CD4-positive, alpha-beta T cell (primary cell): ENCODE measurements at regions not wholly inside any gene's neighbourhood (a gene's known extent, or its start where the extent isn't known, plus 50 kb on each side); places are given as distances from the start of the nearest gene placed in this dataset.

Experiments
- ATAC-seq: fragments of 200-7000 bp; cut with Tn5 transposase; one replicate; pipeline ENCODE4 v1.10.0; 2022; ENCODE audit warnings: mild to moderate bottlenecking; ENCODE audit not compliant: poor library complexity
- CTCF ChIA-PET: fragments of 350-600 bp; sonication (Branson Sonifier 250); formaldehyde crosslinking; loops from one replicate; lab custom pipeline; 2021; ENCODE audit warnings: antibody characterized with exemption, inconsistent platforms; lab: Charles Lee
- POLR2A ChIA-PET: fragments of 350-600 bp; sonication (Branson Sonifier 250); formaldehyde crosslinking; loops from one replicate; lab custom pipeline; 2021; ENCODE audit warnings: antibody characterized with exemption, inconsistent platforms; lab: Charles Lee
- DNase-seq, 14 experiments: peaks; one replicate each; pipeline ENCODE4 v3.0.0-alpha.2; 2013 to 2020; ENCODE audit warnings: mixed read lengths in 2 of 14
- H3K27ac ChIP-seq, 2 donors: one replicate each; pipeline versions ENCODE4 v1.5.1 to v1.7.0; 2013; ENCODE audit warnings: low read length in 2 of 2, low read depth in 1 of 2, mild to moderate bottlenecking in 1 of 2
- H3K27me3 ChIP-seq, 2 experiments: 1 replicate in 1 of 2; 2 replicates in 1 of 2; pipeline versions ENCODE4 v1.6.1 to v1.7.0; 2013; ENCODE audit warnings: low read length in 2 of 2, control low read depth in 1 of 2, mild to moderate bottlenecking in 1 of 2, moderate library complexity in 1 of 2; ENCODE audit not compliant: insufficient read depth in 2 of 2, control insufficient read depth in 1 of 2
- H3K36me3 ChIP-seq: one replicate; pipeline ENCODE4 v1.6.1; 2013; ENCODE audit warnings: low read length, control low read depth; ENCODE audit not compliant: insufficient read depth
- H3K4me1 ChIP-seq: one replicate; pipeline ENCODE4 v1.6.1; 2013; ENCODE audit warnings: low read length, control low read depth; ENCODE audit not compliant: insufficient read depth
- H3K4me3 ChIP-seq: one replicate; pipeline ENCODE4 v1.5.1; 2013; ENCODE audit warnings: mild to moderate bottlenecking, low read length, moderate library complexity
- H3K9me3 ChIP-seq, 2 experiments: 1 replicate in 1 of 2; 2 replicates in 1 of 2; pipeline versions ENCODE4 v1.6.1 to v1.7.0; 2013; ENCODE audit warnings: low read length in 2 of 2, mild to moderate bottlenecking in 2 of 2, control low read depth in 1 of 2, moderate library complexity in 1 of 2; ENCODE audit not compliant: control insufficient read depth in 1 of 2, insufficient read depth in 1 of 2
- H3K27ac Mint-ChIP-seq: one replicate; pipeline ENCODE4 v1.8.0; 2020; ENCODE audit warnings: mixed read lengths
- H3K27me3 Mint-ChIP-seq: one replicate; pipeline ENCODE4 v1.8.0; 2021; ENCODE audit warnings: mixed read lengths
- H3K36me3 Mint-ChIP-seq: one replicate; pipeline ENCODE4 v1.8.0; 2021; ENCODE audit warnings: low read depth, mixed read lengths
- H3K4me1 Mint-ChIP-seq: one replicate; pipeline ENCODE4 v1.8.0; 2021; ENCODE audit warnings: low read depth, mixed read lengths
- H3K4me3 Mint-ChIP-seq: one replicate; pipeline ENCODE4 v1.8.0; 2020; ENCODE audit warnings: mild to moderate bottlenecking, mixed read lengths
- H3K9me3 Mint-ChIP-seq: one replicate; pipeline ENCODE4 v1.8.0; 2020; ENCODE audit warnings: mixed read lengths
- CTCF ChIP-seq: fragments of 200-600 bp; IDR thresholded peaks from one replicate; pipeline ENCODE4 v1.8.0; 2022; ENCODE audit warnings: antibody characterized with exemption, mild to moderate bottlenecking
- intact Hi-C, 2 experiments: fragments of 100-400 bp; cut with DNase I in 1 of 2; cut with micrococcal nuclease in 1 of 2; formaldehyde crosslinking; loops; one replicate each; pipeline versions ENCODE4 v1.15.1 to v1.9.0; 2023 to 2025; cut with DNase I, micrococcal nuclease

- no peaks in the 10 kb centered on the region for H3K9me3 Mint-ChIP-seq
- H3K27me3 Mint-ChIP-seq, result no peaks in the 10 kb centered on the region
These were observed 171.6 kb upstream of the PDZRN3 start for GRCh38 chr3:73796382-73796781.

GRCh38 chr3:73791356-73791755, 166.6 kb upstream of the PDZRN3 start:
- Mint-ChIP-seq H3K27ac (no peak overlapping the region), H3K9me3 (no peaks in the 10 kb centered on the region), H3K4me3 (no peak overlapping the region), H3K27me3 (no peaks in the 10 kb centered on the region), H3K36me3 (no peaks in the 10 kb centered on the region), H3K4me1 (no peaks in the 10 kb centered on the region)
- ChIA-PET POLR2A (no interaction called here), CTCF (no interaction called here)
- DNase-seq (no peak), ATAC-seq (no peak)
- Histone ChIP-seq H3K4me3 (no peak overlapping the region), H3K4me1 (no peaks in the 10 kb centered on the region), H3K36me3 (no peaks in the 10 kb centered on the region), H3K27ac (no peak overlapping the region), H3K27me3 (no peaks in the 10 kb centered on the region), H3K9me3 (peaks cover 0 to 5% of the 10 kb centered on the region in 2 experiments)
- no peak for TF ChIP-seq CTCF
- intact Hi-C loops, result no loop called here

More at GRCh38 chr3:73796382-73796781, 171.6 kb upstream of the PDZRN3 start:
- H3K27me3 ChIP-seq, result no peaks in the 10 kb centered on the region
- H3K36me3 ChIP-seq, result no peaks in the 10 kb centered on the region
- no peak overlapping the region for H3K27ac Mint-ChIP-seq
- ChIA-PET POLR2A (no interaction called here), CTCF (no interaction called here)
- no peak overlapping the region for H3K27ac ChIP-seq
- no peaks in the 10 kb centered on the region for H3K4me1 ChIP-seq
- TF ChIP-seq CTCF, result no peak
- H3K4me3 ChIP-seq, result no peak overlapping the region
- no peak for ATAC-seq
- H3K36me3 Mint-ChIP-seq, result no peaks in the 10 kb centered on the region
- intact Hi-C loops, result no loop called here
- H3K9me3 ChIP-seq, result peaks cover 0 to 5% of the 10 kb centered on the region in 2 experiments
- DNase-seq, result no peak
- no peaks in the 10 kb centered on the region for H3K4me1 Mint-ChIP-seq
- H3K4me3 Mint-ChIP-seq, result no peak overlapping the region

GRCh38 chr3:73789825-73790444, 165.2 kb upstream of the PDZRN3 start:
- Histone ChIP-seq H3K27ac (no peak overlapping the region), H3K36me3 (no peaks in the 10 kb centered on the region), H3K27me3 (no peaks in the 10 kb centered on the region), H3K9me3 (peaks cover 0 to 5% of the 10 kb centered on the region in 2 experiments), H3K4me1 (no peaks in the 10 kb centered on the region), H3K4me3 (no peak overlapping the region)
- Mint-ChIP-seq H3K9me3 (peaks cover 2% of the 10 kb centered on the region), H3K36me3 (no peaks in the 10 kb centered on the region), H3K27ac (no peak overlapping the region), H3K4me1 (no peaks in the 10 kb centered on the region), H3K27me3 (no peaks in the 10 kb centered on the region), H3K4me3 (no peak overlapping the region)
- ChIA-PET CTCF (no interaction called here), POLR2A (no interaction called here)
- intact Hi-C loops, result no loop called here
- ATAC-seq, result no peak
- TF ChIP-seq CTCF, result no peak
- DNase-seq, result no peak
